H1 (cell line): ENCODE measurements at regions not wholly inside any gene's neighbourhood (a gene's known extent, or its start where the extent isn't known, plus 50 kb on each side); places are given as distances from the start of the nearest gene placed in this dataset.
"Not testable (repeated sequence)": the region's sequence is repeated elsewhere in the genome, so short reads cannot be mapped to it uniquely, and the experiment has no call there.

Source experiments
- CTCF ChIA-PET: fragments of 300-600 bp; sonication (Branson Sonifier 250); formaldehyde crosslinking; loops from one replicate; lab custom pipeline; 2021; ENCODE audit not compliant: partially characterized antibody; lab: Charles Lee
- POLR2A ChIA-PET: fragments of 300-600 bp; sonication (Branson Sonifier 250); formaldehyde crosslinking; loops from one replicate; lab custom pipeline; 2021; ENCODE audit warnings: inconsistent platforms; ENCODE audit not compliant: partially characterized antibody; lab: Charles Lee
- DNase-seq, 2 experiments: peaks; one replicate each; pipeline versions ENCODE4 v3.0.0 to v3.0.0-alpha.2; 2010 to 2022; ENCODE audit warnings: low spot score in 2 of 2, low read depth in 1 of 2, mixed read lengths in 1 of 2
- FAIRE-seq: peaks from 2 replicates; lab custom pipeline; 2011; peaks lifted over from hg19 to GRCh38; lab: Jason Lieb, UNC
- H2AFZ ChIP-seq: 2 replicates; pipeline ENCODE4 v1.8.1; 2012; ENCODE audit warnings: low read length, inconsistent platforms
- H2AK5ac ChIP-seq: 2 replicates; pipeline ENCODE4 v1.6.1; 2013; ENCODE audit warnings: low read depth, low read length
- H2BK120ac ChIP-seq: replicated peaks from 2 replicates; pipeline ENCODE3; 2013; ENCODE audit warnings: low read depth, low read length, inconsistent platforms
- H2BK12ac ChIP-seq: 2 replicates; pipeline ENCODE4 v1.6.1; 2013; ENCODE audit warnings: low read depth, low read length
- H2BK15ac ChIP-seq: 2 replicates; pipeline ENCODE4 v1.6.1; 2013; ENCODE audit warnings: low read length
- H2BK20ac ChIP-seq: 2 replicates; pipeline ENCODE4 v1.6.1; 2013; ENCODE audit warnings: low read length
- H2BK5ac ChIP-seq: 2 replicates; pipeline ENCODE4 v1.6.1; 2013; ENCODE audit warnings: low read depth, low read length
- H3K14ac ChIP-seq: 2 replicates; pipeline ENCODE4 v1.6.1; 2013; ENCODE audit warnings: inconsistent platforms; ENCODE audit not compliant: insufficient read length
- H3K18ac ChIP-seq: 2 replicates; pipeline ENCODE4 v1.6.1; 2013; ENCODE audit warnings: low read length; ENCODE audit errors: extremely low read depth
- H3K23ac ChIP-seq: 2 replicates; pipeline ENCODE4 v1.6.1; 2013; ENCODE audit warnings: inconsistent platforms; ENCODE audit not compliant: insufficient read length
- H3K23me2 ChIP-seq: 2 replicates; pipeline ENCODE4 v1.6.1; 2013; ENCODE audit warnings: low read depth, low read length
- H3K27ac ChIP-seq: 2 replicates; pipeline ENCODE4 v1.6.1; 2011; ENCODE audit warnings: low read depth, low read length, inconsistent platforms
- H3K27me3 ChIP-seq, 4 experiments: replicated peaks in 1 of 4; 1 replicate in 1 of 4; 2 replicates in 3 of 4; pipeline versions ENCODE4 v1.6.1 to v1.8.1; 2011 to 2013; ENCODE audit warnings: low read length in 3 of 4, mild to moderate bottlenecking in 3 of 4, inconsistent platforms in 2 of 4, mixed read lengths in 2 of 4, moderate library complexity in 1 of 4; ENCODE audit not compliant: control insufficient read depth in 3 of 4, insufficient read depth in 3 of 4; ENCODE audit errors: extremely low read depth in 1 of 4
- H3K36me3 ChIP-seq, 4 experiments: 2 replicates each; pipeline versions ENCODE4 v1.6.1 to v1.8.1; 2011 to 2013; ENCODE audit warnings: mild to moderate bottlenecking in 4 of 4, low read length in 3 of 4, moderate library complexity in 2 of 4, control low read depth in 1 of 4, inconsistent platforms in 1 of 4; ENCODE audit not compliant: insufficient read depth in 4 of 4, control insufficient read depth in 2 of 4
- H3K4ac ChIP-seq: replicated peaks from 2 replicates; pipeline ENCODE3; 2013; ENCODE audit warnings: low read length, low read depth, mixed read lengths, inconsistent platforms; ENCODE audit not compliant: insufficient read length
- H3K4me1 ChIP-seq, 4 experiments: replicated peaks in 1 of 4; 1 replicate in 1 of 4; 2 replicates in 3 of 4; pipeline versions ENCODE4 v1.6.1 to v1.8.1; 2011 to 2013; ENCODE audit warnings: low read length in 3 of 4, inconsistent platforms in 2 of 4, mixed read lengths in 1 of 4; ENCODE audit not compliant: insufficient read depth in 4 of 4, control insufficient read depth in 3 of 4
- H3K4me2 ChIP-seq, 2 experiments: 2 replicates each; pipeline versions ENCODE4 v1.6.1 to v1.8.1; 2011 to 2013; ENCODE audit warnings: low read depth in 2 of 2, low read length in 2 of 2, control low read depth in 1 of 2, inconsistent platforms in 1 of 2, mild to moderate bottlenecking in 1 of 2; ENCODE audit not compliant: insufficient read depth in 1 of 2
- H3K4me3 ChIP-seq, 4 experiments: fragments of 200-600, 300-600 bp in 1 of 4; sonication (generic), shearing (Covaris generic), sonication (Bioruptor Twin) in 1 of 4; 2 replicates each; pipeline versions ENCODE4 v1.5.1 to v1.8.1; 2011 to 2016; ENCODE audit warnings: low read length in 4 of 4, low read depth in 3 of 4, control low read depth in 2 of 4, inconsistent platforms in 2 of 4, mild to moderate bottlenecking in 2 of 4, mixed read lengths in 1 of 4, moderate library complexity in 1 of 4; ENCODE audit not compliant: insufficient read depth in 2 of 4; ENCODE audit errors: extremely low read depth in 1 of 4
- H3K56ac ChIP-seq: replicated peaks from 2 replicates; pipeline ENCODE3; 2013; ENCODE audit warnings: low read depth, mild to moderate bottlenecking, mixed read lengths, low read length, inconsistent platforms; ENCODE audit not compliant: insufficient read length
- H3K79me1 ChIP-seq: 2 replicates; pipeline ENCODE4 v1.6.1; 2013; ENCODE audit warnings: low read depth, low read length, control low read depth
- H3K79me2 ChIP-seq, 2 experiments: 2 replicates each; pipeline versions ENCODE4 v1.6.1 to v1.8.1; 2012 to 2013; ENCODE audit warnings: low read length in 2 of 2, mild to moderate bottlenecking in 2 of 2, inconsistent platforms in 1 of 2; ENCODE audit not compliant: insufficient read depth in 2 of 2, control insufficient read depth in 1 of 2
- H3K9ac ChIP-seq, 4 experiments: replicated peaks in 1 of 4; 1 replicate in 1 of 4; 2 replicates in 3 of 4; pipeline versions ENCODE4 v1.6.1 to v1.8.1; 2011 to 2013; ENCODE audit warnings: low read depth in 3 of 4, low read length in 3 of 4, control low read depth in 2 of 4, mild to moderate bottlenecking in 2 of 4, moderate library complexity in 2 of 4, inconsistent platforms in 1 of 4; ENCODE audit errors: extremely low read depth in 1 of 4
- H3K9me3 ChIP-seq, 2 experiments: 2 replicates each; pipeline versions ENCODE4 v1.6.1 to v1.8.1; 2012 to 2013; ENCODE audit warnings: mild to moderate bottlenecking in 2 of 2, moderate library complexity in 2 of 2, control low read depth in 1 of 2, inconsistent platforms in 1 of 2, low read depth in 1 of 2, low read length in 1 of 2, mixed read lengths in 1 of 2; ENCODE audit not compliant: insufficient read depth in 2 of 2
- H4K20me1 ChIP-seq, 2 experiments: replicated peaks in 1 of 2; 2 replicates each; pipeline versions ENCODE3 to v1.8.1; 2011 to 2013; ENCODE audit warnings: inconsistent platforms in 2 of 2, low read length in 2 of 2, mild to moderate bottlenecking in 1 of 2; ENCODE audit not compliant: insufficient read depth in 2 of 2, control insufficient read depth in 1 of 2
- H4K5ac ChIP-seq: 2 replicates; pipeline ENCODE4 v1.6.1; 2013; ENCODE audit warnings: low read length, low read depth, mixed read lengths, inconsistent platforms; ENCODE audit not compliant: insufficient read length
- H4K8ac ChIP-seq: 2 replicates; pipeline ENCODE4 v1.8.0; 2013; ENCODE audit warnings: mild to moderate bottlenecking, moderate library complexity, low read length, inconsistent platforms; ENCODE audit not compliant: insufficient read depth; ENCODE audit errors: extremely low read depth
- H4K91ac ChIP-seq: replicated peaks from 2 replicates; pipeline ENCODE3; 2013; ENCODE audit warnings: low read length, mixed read lengths, inconsistent platforms; ENCODE audit not compliant: insufficient read length
- WGBS, 2 experiments: shearing (Covaris generic) in 1 of 2; methylation state at CpG; one replicate each; pipeline versions ENCODE4 v1.1.6 to v1.1.7; 2013 to 2015; ENCODE audit warnings: low lambda C conversion rate in 2 of 2, mixed read lengths in 2 of 2, inconsistent platforms in 1 of 2, low coverage in 1 of 2, missing lambda C conversion rate in 1 of 2; ENCODE audit not compliant: insufficient replicate concordance in 2 of 2, insufficient coverage in 1 of 2, insufficient read length in 1 of 2; ENCODE audit errors: extremely low coverage in 1 of 2, missing lambda C conversion rate in 1 of 2; 5-methylcytosine and 5-hydroxymethylcytosine counted together

- H3K14ac ChIP-seq, H3K9ac ChIP-seq, H4K91ac ChIP-seq, H3K4me1 ChIP-seq, H3K36me3 ChIP-seq, H4K8ac ChIP-seq, H3K9me3 ChIP-seq, FAIRE-seq, H3K4ac ChIP-seq, H2AK5ac ChIP-seq, DNase-seq, H3K56ac ChIP-seq, H3K18ac ChIP-seq, CTCF ChIA-PET, H3K27me3 ChIP-seq, H3K23me2 ChIP-seq, H4K5ac ChIP-seq, H3K4me3 ChIP-seq, H4K20me1 ChIP-seq, H2BK120ac ChIP-seq, H3K4me2 ChIP-seq, H3K79me2 ChIP-seq, H2AFZ ChIP-seq, H3K23ac ChIP-seq, H2BK20ac ChIP-seq, H2BK12ac ChIP-seq, POLR2A ChIA-PET, H3K79me1 ChIP-seq, H2BK5ac ChIP-seq, H3K27ac ChIP-seq, H2BK15ac ChIP-seq: not testable (repeated sequence)
- WGBS, 2 experiments, result 96% methylated on average over 3 of the region's 4 CpGs; no CpG with 5 or more reads in 1 of the 2 experiments
Measured at GRCh38 chrX:33852146-33852545, 280.0 kb downstream of the FAM47A start.
